ENCODE measurements at regions not wholly inside any gene's neighbourhood (a gene's known extent, or its start where the extent isn't known, plus 50 kb on each side); places are given as distances from the start of the nearest gene placed in this dataset.

DNA sequence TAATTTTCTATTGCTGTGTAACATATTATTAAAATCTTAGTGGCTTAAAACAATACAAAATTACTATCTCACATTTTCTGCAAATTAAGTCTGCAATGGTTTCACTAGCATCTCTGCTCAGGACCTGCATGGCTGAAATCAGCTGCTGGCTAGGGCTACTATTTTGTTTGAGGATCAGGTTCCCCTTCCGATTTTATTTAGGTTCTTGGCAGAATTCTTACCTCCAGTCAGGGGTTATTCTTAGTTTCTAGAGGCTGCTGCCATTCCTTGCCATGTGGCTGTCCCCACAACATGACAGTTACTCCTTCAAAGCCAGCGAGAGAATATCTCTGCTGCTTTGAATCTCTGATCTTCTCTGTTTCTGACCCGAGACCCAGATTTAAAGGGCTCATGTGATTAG lies 424.5 kb upstream of the ANO5 start:
- no peaks in the 10 kb centered on the region for H3K36me3 ChIP-seq (ENCODE audit: control insufficient read depth in 2 of 2, extremely low read depth in 1 of 2, insufficient read depth in 2 of 2, low read length in 2 of 2)
- DNase-seq (ENCODE audit: low read depth, low spot score) (no peak), FAIRE-seq (no peak)
- no peak overlapping the region for H3K4me3 ChIP-seq (replicated peaks in 1 of 3; ENCODE audit: insufficient read depth in 1 of 3, low read depth in 1 of 3, low read length in 3 of 3)
- no peak overlapping the region for H3K9ac ChIP-seq (replicated peaks; ENCODE audit: extremely low read depth, insufficient read depth, low read length)
- POLR2A ChIA-PET, result no interaction called here
- H3K27me3 ChIP-seq (ENCODE audit: control insufficient read depth in 2 of 2, insufficient read depth in 2 of 2, low read length in 2 of 2), result no peaks in the 10 kb centered on the region
- TF ChIP-seq, protein P1, sequence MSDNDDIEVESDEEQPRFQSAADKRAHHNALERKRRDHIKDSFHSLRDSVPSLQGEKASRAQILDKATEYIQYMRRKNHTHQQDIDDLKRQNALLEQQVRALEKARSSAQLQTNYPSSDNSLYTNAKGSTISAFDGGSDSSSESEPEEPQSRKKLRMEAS (IDR thresholded peaks at IDR 0.05; ENCODE audit: insufficient read depth, insufficient read length), result no peak
- TF ChIP-seq CTCF (IDR thresholded peaks at IDR 0.05; ENCODE audit: extremely low read depth in 1 of 2, insufficient read depth in 1 of 2, low read depth in 1 of 2, low read length in 2 of 2) (no peak), EZH2 (IDR thresholded peaks at IDR 0.05; ENCODE audit: borderline replicate concordance, low read depth, low read length, severe bottlenecking) (no peak)
- dilution Hi-C loops (cut with MboI; ENCODE audit: extremely low pct_ligation_motif_present, low sequenced_read_pairs), result no loop called here
- no TSS peak for BruUV-seq (replicated peaks)
- no peaks in the 10 kb centered on the region for H3K9me3 ChIP-seq (replicated peaks; ENCODE audit: control insufficient read depth, insufficient read depth, low read length)
- intact Hi-C loops (cut with micrococcal nuclease), result no loop called here
- H3K4me1 ChIP-seq (ENCODE audit: control insufficient read depth, extremely low read depth, insufficient read depth, low read length), result no peaks in the 10 kb centered on the region
- H3K79me2 ChIP-seq (ENCODE audit: control insufficient read depth, insufficient read depth, low read length), result no peaks in the 10 kb centered on the region
- no peak overlapping the region for H2AFZ ChIP-seq (ENCODE audit: low read depth, low read length)
- H4K20me1 ChIP-seq (replicated peaks; ENCODE audit: control insufficient read depth, extremely low read depth, insufficient read depth, low read length), result no peaks in the 10 kb centered on the region
- no peaks in the 10 kb centered on the region for H3K9me1 ChIP-seq (replicated peaks; ENCODE audit: control insufficient read depth, extremely low read depth, insufficient read depth, low read length)
- H3K4me2 ChIP-seq (ENCODE audit: insufficient read depth, low read length), result no peak overlapping the region
- CTCF ChIA-PET, result no interaction called here
- no peak overlapping the region for H3K27ac ChIP-seq (ENCODE audit: insufficient read depth, low read depth, low read length)

DNA sequence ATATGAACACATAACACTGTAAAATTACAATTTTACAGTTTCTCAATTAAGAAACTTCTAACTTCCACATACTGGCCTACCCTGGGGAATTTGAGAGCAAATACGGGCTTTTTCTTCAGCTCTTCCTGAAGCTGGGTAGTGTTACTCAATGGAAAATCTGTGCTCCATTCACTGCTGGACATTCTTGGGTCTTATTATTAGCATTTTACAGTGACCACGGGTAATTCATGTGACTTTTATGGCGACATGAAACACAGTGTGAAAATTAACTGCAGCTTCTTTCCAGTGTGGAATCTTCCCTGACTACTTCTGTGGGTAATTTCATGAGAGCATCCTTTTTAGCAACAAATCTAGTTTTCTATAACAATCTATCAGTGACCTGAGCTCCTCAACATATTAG lies 423.7 kb upstream of the ANO5 start:
- Histone ChIP-seq H3K36me3 (ENCODE audit: control insufficient read depth in 2 of 2, extremely low read depth in 1 of 2, insufficient read depth in 2 of 2, low read length in 2 of 2) (no peaks in the 10 kb centered on the region), H3K4me3 (replicated peaks in 1 of 3; ENCODE audit: insufficient read depth in 1 of 3, low read depth in 1 of 3, low read length in 3 of 3) (no peak overlapping the region), H3K27me3 (ENCODE audit: control insufficient read depth in 2 of 2, insufficient read depth in 2 of 2, low read length in 2 of 2) (no peaks in the 10 kb centered on the region), H2AFZ (ENCODE audit: low read depth, low read length) (no peak overlapping the region), H3K9ac (replicated peaks; ENCODE audit: extremely low read depth, insufficient read depth, low read length) (no peak overlapping the region), H3K4me1 (ENCODE audit: control insufficient read depth, extremely low read depth, insufficient read depth, low read length) (no peaks in the 10 kb centered on the region), H3K9me1 (replicated peaks; ENCODE audit: control insufficient read depth, extremely low read depth, insufficient read depth, low read length) (no peaks in the 10 kb centered on the region), H3K9me3 (replicated peaks; ENCODE audit: control insufficient read depth, insufficient read depth, low read length) (peaks cover 3% of the 10 kb centered on the region), H4K20me1 (replicated peaks; ENCODE audit: control insufficient read depth, extremely low read depth, insufficient read depth, low read length) (no peaks in the 10 kb centered on the region), H3K27ac (ENCODE audit: insufficient read depth, low read depth, low read length) (no peak overlapping the region), H3K79me2 (ENCODE audit: control insufficient read depth, insufficient read depth, low read length) (no peaks in the 10 kb centered on the region), H3K4me2 (ENCODE audit: insufficient read depth, low read length) (no peak overlapping the region)
- no peak for FAIRE-seq
- dilution Hi-C loops (cut with MboI; ENCODE audit: extremely low pct_ligation_motif_present, low sequenced_read_pairs) (no loop called here), intact Hi-C loops (cut with micrococcal nuclease) (no loop called here)
- ChIA-PET POLR2A (no interaction called here), CTCF (no interaction called here)
- TF ChIP-seq EZH2 (IDR thresholded peaks at IDR 0.05; ENCODE audit: borderline replicate concordance, low read depth, low read length, severe bottlenecking) (no peak), JUN (IDR thresholded peaks at IDR 0.05; ENCODE audit: borderline replicate concordance, insufficient read depth, insufficient read length, low read depth) (no peak), CTCF (IDR thresholded peaks at IDR 0.05; ENCODE audit: extremely low read depth in 1 of 2, insufficient read depth in 1 of 2, low read depth in 1 of 2, low read length in 2 of 2) (no peak)
- no peak for DNase-seq (ENCODE audit: low read depth, low spot score)
- no TSS peak for BruUV-seq (replicated peaks)

Data from endothelial cell of umbilical vein (primary cell).